ENCODE measurements at regions not wholly inside any gene's neighbourhood (a gene's known extent, or its start where the extent isn't known, plus 50 kb on each side); places are given as distances from the start of the nearest gene placed in this dataset.

- no peak for DNase-seq (ENCODE audit: low read depth in 1 of 2, low spot score in 1 of 2)
- no peak overlapping the region for H3K27ac ChIP-seq (replicated peaks)
- no peak for TF ChIP-seq GABPA (IDR thresholded peaks at IDR 0.05; ENCODE audit: low read depth)
- TF ChIP-seq REST (IDR thresholded peaks at IDR 0.05; ENCODE audit: insufficient replicate concordance, low read depth) = no peak
- TF ChIP-seq POLR2AphosphoS5 (IDR thresholded peaks at IDR 0.05; ENCODE audit: low read depth) = no peak
- TF ChIP-seq CTCF (IDR thresholded peaks at IDR 0.05; ENCODE audit: insufficient read depth, low read length) = no peak
- TF ChIP-seq SPI1 (IDR thresholded peaks at IDR 0.05; ENCODE audit: borderline replicate concordance, low read depth) = no peak
Observed at GRCh38 chr13:39100996-39101738, 62.9 kb downstream of the NHLRC3 start.

GRCh38 chr13:39102981-39103490 lies 64.8 kb downstream of the NHLRC3 start:
- H3K27ac ChIP-seq (replicated peaks) = no peak overlapping the region
- no peak for DNase-seq (ENCODE audit: low read depth in 1 of 2, low spot score in 1 of 2)

More at GRCh38 chr13:39100996-39101738, 62.9 kb downstream of the NHLRC3 start:
- no peaks in the 10 kb centered on the region for H3K27me3 ChIP-seq (ENCODE audit: insufficient read depth, poor library complexity, severe bottlenecking)
- no peak overlapping the region for H3K4me3 ChIP-seq (replicated peaks; ENCODE audit: insufficient read depth, low read length)

More at GRCh38 chr13:39102981-39103490, 64.8 kb downstream of the NHLRC3 start:
- H3K27me3 ChIP-seq (ENCODE audit: insufficient read depth, poor library complexity, severe bottlenecking) = no peaks in the 10 kb centered on the region
- no peak overlapping the region for H3K4me3 ChIP-seq (replicated peaks; ENCODE audit: insufficient read depth, low read length)
- TF ChIP-seq GABPA (IDR thresholded peaks at IDR 0.05; ENCODE audit: low read depth) (no peak), CTCF (IDR thresholded peaks at IDR 0.05; ENCODE audit: insufficient read depth, low read length) (no peak), SPI1 (IDR thresholded peaks at IDR 0.05; ENCODE audit: borderline replicate concordance, low read depth) (no peak), REST (IDR thresholded peaks at IDR 0.05; ENCODE audit: insufficient replicate concordance, low read depth) (no peak), POLR2AphosphoS5 (IDR thresholded peaks at IDR 0.05; ENCODE audit: low read depth) (no peak)
